Activated CD8-positive, alpha-beta memory T cell treated with anti-CD3 and anti-CD28 coated beads, Interleukin-2, amount 50 U/mL, for 48 hours (primary cell): ENCODE measurements at regions not wholly inside any gene's neighbourhood (a gene's known extent, or its start where the extent isn't known, plus 50 kb on each side); places are given as distances from the start of the nearest gene placed in this dataset.

Experiments
- DNase-seq: peaks from one replicate; pipeline ENCODE4 v3.0.0-alpha.2; 2020

- DNase-seq: no peak
Observed at GRCh38 chr1:216908126-216908525, 184.9 kb upstream of the ESRRG start.

GRCh38 chr1:216907100-216907499, 183.9 kb upstream of the ESRRG start:
- no peak for DNase-seq

- no peak for DNase-seq
Observed at GRCh38 chr1:216905781-216906180, 182.6 kb upstream of the ESRRG start.

GRCh38 chr1:216905137-216905536, 181.9 kb upstream of the ESRRG start:
- DNase-seq: no peak

GRCh38 chr1:216904471-216904870, 181.2 kb upstream of the ESRRG start:
- no peak for DNase-seq

GRCh38 chr1:216903382-216903740, 180.1 kb upstream of the ESRRG start:
- no peak for DNase-seq

GRCh38 chr1:216902669-216903381, 179.6 kb upstream of the ESRRG start:
- no peak for DNase-seq

- DNase-seq: no peak
Observed at GRCh38 chr1:216900116-216900620, 176.9 kb upstream of the ESRRG start.

- no peak for DNase-seq
Observed at GRCh38 chr1:216898801-216899200, 175.6 kb upstream of the ESRRG start.

- DNase-seq: no peak
Observed at GRCh38 chr1:216896146-216896545, 172.9 kb upstream of the ESRRG start.

GRCh38 chr1:216894494-216894893, 171.3 kb upstream of the ESRRG start:
- no peak for DNase-seq

GRCh38 chr1:216892581-216893160, 169.4 kb upstream of the ESRRG start:
- no peak for DNase-seq

- no peak for DNase-seq
Observed at GRCh38 chr1:216890871-216891270, 167.6 kb upstream of the ESRRG start.

GRCh38 chr1:216888731-216889130, 165.5 kb upstream of the ESRRG start:
- DNase-seq: no peak

GRCh38 chr1:216887032-216887431, 163.8 kb upstream of the ESRRG start:
- DNase-seq: no peak

GRCh38 chr1:216884614-216885229, 161.5 kb upstream of the ESRRG start:
- DNase-seq: no peak

GRCh38 chr1:216883518-216883917, 160.3 kb upstream of the ESRRG start:
- DNase-seq: no peak

GRCh38 chr1:216881695-216882094, 158.5 kb upstream of the ESRRG start:
- DNase-seq: no peak

GRCh38 chr1:216866714-216867113, 143.5 kb upstream of the ESRRG start:
- no peak for DNase-seq

- DNase-seq: no peak
Observed at GRCh38 chr1:216855810-216856209, 132.6 kb upstream of the ESRRG start.

- DNase-seq: no peak
Observed at GRCh38 chr1:216854836-216855484, 131.7 kb upstream of the ESRRG start.

- DNase-seq: no peak
Observed at GRCh38 chr1:216851073-216851472, 127.8 kb upstream of the ESRRG start.

GRCh38 chr1:216849146-216849545, 125.9 kb upstream of the ESRRG start:
- no peak for DNase-seq
